ENCODE measurements at regions not wholly inside any gene's neighbourhood (a gene's known extent, or its start where the extent isn't known, plus 50 kb on each side); places are given as distances from the start of the nearest gene placed in this dataset.

DNA sequence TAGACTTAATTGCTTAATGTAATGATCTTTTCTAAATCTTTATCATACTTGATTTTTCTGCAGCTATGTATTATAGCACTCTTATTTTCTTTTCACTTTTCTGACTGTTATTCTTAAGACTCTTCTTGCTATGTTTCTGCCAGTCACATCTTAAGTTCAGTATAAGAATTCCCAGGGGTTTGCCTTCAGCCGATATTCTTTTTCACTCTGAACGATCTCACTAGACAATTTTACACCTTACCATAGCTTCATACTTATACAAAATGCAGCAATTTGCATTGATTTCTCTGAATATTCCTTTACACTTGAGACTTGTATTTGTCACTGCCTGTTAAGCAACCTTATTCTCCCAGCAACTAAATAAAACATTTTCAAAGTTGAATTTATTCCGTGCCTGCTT is 242.5 kb upstream of the OLFM3 start:
- Histone ChIP-seq H3K4me2 (ENCODE audit: insufficient read depth, insufficient read length, low read length) (no peak overlapping the region), H3K9ac (ENCODE audit: extremely low read depth, insufficient read length, low read length) (no peak overlapping the region), H2AK5ac (ENCODE audit: insufficient read length, low read length) (no peak overlapping the region), H3K56ac (ENCODE audit: insufficient read length, low read depth, low read length) (no peak overlapping the region), H2AFZ (ENCODE audit: low read length) (no peak overlapping the region), H4K8ac (replicated peaks; ENCODE audit: insufficient read length, low read depth, low read length) (no peak overlapping the region), H3K79me2 (ENCODE audit: insufficient read depth, low read length) (no peaks in the 10 kb centered on the region), H3K27me3 (ENCODE audit: insufficient read depth, low read length) (no peaks in the 10 kb centered on the region), H3K79me1 (ENCODE audit: insufficient read depth, low read depth, low read length, poor library complexity, severe bottlenecking) (no peaks in the 10 kb centered on the region), H3K14ac (ENCODE audit: insufficient read depth, low read length) (no peak overlapping the region), H3K4me1 (ENCODE audit: insufficient read depth, low read length) (no peaks in the 10 kb centered on the region; the same call in 1 of the 2 replicates), H4K91ac (ENCODE audit: insufficient read length, low read depth, low read length) (no peak overlapping the region), H2BK20ac (ENCODE audit: low read depth, low read length, poor library complexity, severe bottlenecking) (no peak overlapping the region), H3K9me3 (ENCODE audit: control insufficient read depth, low read depth, low read length) (peaks cover 8% of the 10 kb centered on the region), H3K23ac (ENCODE audit: insufficient read length, low read depth, low read length) (no peak overlapping the region), H3T11ph (ENCODE audit: low read length) (no peak overlapping the region), H2BK15ac (ENCODE audit: low read depth, low read length) (no peak overlapping the region), H2BK120ac (ENCODE audit: low read depth, low read length, poor library complexity, severe bottlenecking) (no peak overlapping the region), H2BK5ac (ENCODE audit: insufficient read length, low read length) (no peak overlapping the region), H3K23me2 (ENCODE audit: insufficient read length, low read depth, low read length, poor library complexity, severe bottlenecking) (no peaks in the 10 kb centered on the region), H4K20me1 (ENCODE audit: control insufficient read depth, insufficient read depth, insufficient read length) (no peaks in the 10 kb centered on the region), H4K5ac (ENCODE audit: insufficient read length, low read depth, low read length) (no peak overlapping the region), H3K18ac (ENCODE audit: insufficient read length, low read depth, low read length) (no peak overlapping the region), H3K27ac (ENCODE audit: insufficient read length, low read depth, low read length) (no peak overlapping the region), H2BK12ac (ENCODE audit: insufficient read length, low read depth, low read length) (no peak overlapping the region), H3K4ac (ENCODE audit: low read depth, low read length) (no peak overlapping the region)
- H3K36me3 Mint-ChIP-seq (ENCODE audit: insufficient read depth in 1 of 3, low read depth in 3 of 3), result peaks cover 1 to 11% (median 2%) of the 10 kb centered on the region in 3 experiments; a peak in 4 of 7 replicates
- peaks cover 0 to 6% of the 10 kb centered on the region in 2 experiments; a peak in 2 of 4 replicates for H3K4me1 Mint-ChIP-seq
- peaks cover 8 to 15% of the 10 kb centered on the region in 2 experiments for H3K9me3 Mint-ChIP-seq
- TF ChIP-seq, protein P1, sequence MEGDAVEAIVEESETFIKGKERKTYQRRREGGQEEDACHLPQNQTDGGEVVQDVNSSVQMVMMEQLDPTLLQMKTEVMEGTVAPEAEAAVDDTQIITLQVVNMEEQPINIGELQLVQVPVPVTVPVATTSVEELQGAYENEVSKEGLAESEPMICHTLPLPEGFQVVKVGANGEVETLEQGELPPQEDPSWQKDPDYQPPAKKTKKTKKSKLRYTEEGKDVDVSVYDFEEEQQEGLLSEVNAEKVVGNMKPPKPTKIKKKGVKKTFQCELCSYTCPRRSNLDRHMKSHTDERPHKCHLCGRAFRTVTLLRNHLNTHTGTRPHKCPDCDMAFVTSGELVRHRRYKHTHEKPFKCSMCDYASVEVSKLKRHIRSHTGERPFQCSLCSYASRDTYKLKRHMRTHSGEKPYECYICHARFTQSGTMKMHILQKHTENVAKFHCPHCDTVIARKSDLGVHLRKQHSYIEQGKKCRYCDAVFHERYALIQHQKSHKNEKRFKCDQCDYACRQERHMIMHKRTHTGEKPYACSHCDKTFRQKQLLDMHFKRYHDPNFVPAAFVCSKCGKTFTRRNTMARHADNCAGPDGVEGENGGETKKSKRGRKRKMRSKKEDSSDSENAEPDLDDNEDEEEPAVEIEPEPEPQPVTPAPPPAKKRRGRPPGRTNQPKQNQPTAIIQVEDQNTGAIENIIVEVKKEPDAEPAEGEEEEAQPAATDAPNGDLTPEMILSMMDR (conservative IDR thresholded peaks at IDR 0.05), result no peak
- no peak for DNase-seq
- no peak overlapping the region for H3K27ac Mint-ChIP-seq
- no peaks in the 10 kb centered on the region for H3K27me3 Mint-ChIP-seq (ENCODE audit: low read depth)
- no CpG with 5 or more reads among the region's 3 CpGs for WGBS (ENCODE audit: extremely low coverage, insufficient read length, low lambda C conversion rate)
- H3K4me3 Mint-ChIP-seq, result no peak overlapping the region
